ENCODE measurements at regions not wholly inside any gene's neighbourhood (a gene's known extent, or its start where the extent isn't known, plus 50 kb on each side); places are given as distances from the start of the nearest gene placed in this dataset.
"Not testable (repeated sequence)": the region's sequence is repeated elsewhere in the genome, so short reads cannot be mapped to it uniquely, and the experiment has no call there.

GRCh38 chr6:119453242-119454200 is 104.0 kb upstream of the MAN1A1 start:
- intact Hi-C loops (cut with DNase I), result loop anchor here in 1 of 2 donors (5.0 kb wide), 1 partner anchor 736 kb away; no protein-coding TSS in a partner anchor
- DNase-seq (ENCODE audit: low spot score), result no peak

DNA sequence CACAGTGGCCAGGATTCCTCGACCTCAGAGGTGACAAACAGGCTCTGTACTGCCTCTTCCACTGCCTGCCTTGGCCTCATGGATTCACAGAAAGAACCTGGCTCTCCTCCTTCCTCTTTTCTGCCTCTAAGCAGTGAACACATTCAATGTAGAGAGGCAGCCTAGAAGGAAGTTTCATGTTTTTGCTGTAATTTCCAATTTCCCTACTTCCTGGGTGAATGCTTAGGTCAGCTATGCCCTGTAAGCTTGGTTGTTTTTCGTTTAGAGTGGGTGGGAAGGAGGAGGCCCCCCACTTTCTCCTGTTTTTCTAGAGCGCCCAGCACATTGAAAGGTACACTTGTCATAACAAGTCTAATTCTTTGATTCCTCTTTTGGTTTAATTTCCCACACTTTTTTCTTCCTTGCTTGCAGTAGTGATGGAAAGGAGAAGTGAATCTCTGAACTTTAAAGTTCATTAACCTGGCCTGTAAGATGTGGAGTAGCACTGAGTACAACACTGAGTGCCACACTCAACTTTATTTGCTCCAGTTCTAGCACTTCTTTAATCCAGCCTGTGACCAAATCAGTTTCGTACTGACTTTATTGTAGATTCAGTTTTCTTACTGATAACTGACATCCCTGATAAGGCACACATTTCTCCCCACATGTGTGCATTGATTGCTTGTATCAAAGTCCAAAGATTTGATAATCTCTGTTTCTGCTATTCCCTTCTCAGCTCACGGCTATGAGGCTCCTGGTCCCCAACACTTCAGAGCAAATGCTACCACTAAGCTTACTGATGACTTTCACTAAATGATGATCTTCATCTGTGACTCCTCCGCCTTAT is 100.0 kb upstream of the MAN1A1 start:
- DNase-seq (ENCODE audit: low spot score), result no peak
- intact Hi-C loops (cut with DNase I), result loop anchor here in 1 of 2 donors (5.0 kb wide), 1 partner anchor 732 kb away; no protein-coding TSS in a partner anchor

- intact Hi-C loops (cut with DNase I), result no loop called here
- DNase-seq (ENCODE audit: low spot score), result no peak
These were observed 98.4 kb upstream of the MAN1A1 start for GRCh38 chr6:119447921-119448320.

DNA sequence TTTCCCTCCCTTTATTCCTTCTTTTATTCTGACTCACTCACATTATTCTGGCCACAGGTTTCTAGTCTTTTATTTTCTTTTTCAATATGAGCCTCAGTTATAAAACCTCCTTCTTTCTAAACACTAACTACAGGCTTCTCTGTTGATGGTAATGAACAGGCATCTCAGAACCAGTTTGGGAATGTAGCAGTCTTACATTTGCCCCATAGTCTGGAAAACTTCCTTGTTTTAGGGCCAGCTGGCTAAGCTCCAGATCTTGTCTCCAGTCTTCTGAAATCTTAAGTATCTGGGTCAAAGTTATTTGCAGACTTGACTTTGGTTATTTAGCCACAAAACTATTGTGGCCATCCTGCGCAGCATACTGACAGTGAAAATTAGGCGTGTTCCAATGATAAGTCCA is 97.0 kb upstream of the MAN1A1 start:
- intact Hi-C loops (cut with DNase I), result no loop called here
- no peak for DNase-seq (ENCODE audit: low spot score)

- intact Hi-C loops (cut with DNase I), result no loop called here
- no peak for DNase-seq (ENCODE audit: low spot score)
These were observed 96.6 kb upstream of the MAN1A1 start for GRCh38 chr6:119446115-119446554.

DNA sequence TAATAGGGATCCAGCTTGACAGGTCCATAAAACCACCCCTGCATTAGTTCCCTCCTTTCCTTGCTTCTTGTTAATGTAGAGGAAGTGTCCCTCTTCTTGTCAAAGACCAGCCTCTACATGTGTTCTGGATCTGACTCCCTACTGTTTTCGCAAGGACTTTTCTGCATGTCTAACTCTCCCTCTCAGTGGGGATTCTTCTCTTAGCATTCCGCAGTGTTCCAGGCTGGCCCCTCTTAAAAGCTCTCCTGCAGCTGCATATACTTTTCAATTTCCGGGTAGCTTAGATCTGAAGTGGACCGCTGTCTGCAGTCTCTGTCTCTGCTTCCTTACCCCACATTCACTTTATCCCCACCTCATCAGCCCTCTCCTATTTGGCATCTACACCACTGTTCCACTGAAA is 96.1 kb upstream of the MAN1A1 start:
- DNase-seq (ENCODE audit: low spot score), result no peak
- intact Hi-C loops (cut with DNase I), result no loop called here

DNA sequence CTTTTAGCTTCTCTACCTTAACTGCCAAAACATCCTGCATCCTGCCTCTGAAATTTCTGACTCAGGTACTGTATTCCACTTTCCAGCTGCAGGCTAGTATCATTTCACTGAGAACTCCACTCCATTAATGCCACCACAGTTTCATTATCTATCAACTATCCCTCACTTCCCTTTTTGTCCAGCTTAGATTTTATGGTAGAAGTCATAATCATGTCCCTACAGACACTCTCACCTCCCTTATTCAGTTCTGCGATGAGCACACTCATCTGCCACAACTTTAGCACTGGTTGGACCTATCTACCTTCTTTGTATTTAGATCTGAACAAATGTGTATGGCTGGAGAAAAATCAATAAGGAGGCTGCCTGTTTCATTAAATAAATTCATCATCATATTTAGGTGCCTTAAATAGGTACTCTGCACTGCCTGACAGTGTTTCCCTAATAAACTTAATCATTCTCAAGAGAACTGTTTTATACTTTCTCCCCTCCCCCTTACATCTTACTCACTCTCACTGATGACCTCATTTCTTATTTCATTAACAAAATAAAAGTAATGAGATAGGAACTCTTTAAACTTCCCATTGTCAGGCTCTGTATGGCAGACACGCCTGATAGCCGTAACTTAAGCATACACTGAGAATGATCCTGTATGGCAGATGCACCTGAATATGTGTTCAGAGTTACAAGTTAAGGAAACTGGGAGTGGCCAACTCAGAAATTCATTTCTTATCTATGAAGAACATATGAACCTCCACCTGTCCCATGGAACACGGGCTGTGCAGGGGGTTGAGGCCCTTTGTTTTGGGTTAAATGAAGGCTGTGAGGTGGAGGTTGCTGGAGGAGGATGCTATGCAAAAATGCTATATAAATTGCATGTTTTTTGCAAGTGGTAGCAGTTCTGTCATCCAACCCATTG is 95.3 kb upstream of the MAN1A1 start:
- DNase-seq (ENCODE audit: low spot score), result no peak
- intact Hi-C loops (cut with DNase I), result no loop called here

GRCh38 chr6:119443993-119444641 is 94.6 kb upstream of the MAN1A1 start:
- no peak for DNase-seq (ENCODE audit: low spot score)
- intact Hi-C loops (cut with DNase I), result no loop called here

DNA sequence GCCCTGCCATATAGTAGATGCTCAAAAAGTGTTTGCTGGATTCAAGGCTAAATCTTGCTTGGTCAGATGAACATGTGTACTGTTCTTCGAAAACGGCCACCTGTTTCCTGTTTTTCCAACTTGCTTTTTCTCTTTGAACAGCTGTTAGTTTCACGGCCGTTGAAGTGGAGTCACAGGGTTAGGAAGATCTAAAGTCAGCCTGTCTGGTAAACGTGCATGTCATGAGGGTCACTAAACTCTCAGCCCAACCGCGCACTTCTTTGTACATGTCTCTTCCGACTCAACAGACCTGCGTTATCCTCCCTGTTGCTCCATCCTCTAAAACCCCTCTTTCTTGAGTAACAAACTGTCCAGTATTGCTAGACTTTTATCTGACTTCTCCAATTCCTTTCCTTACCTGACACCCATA is 93.2 kb upstream of the MAN1A1 start:
- intact Hi-C loops (cut with DNase I), result no loop called here
- no peak for DNase-seq (ENCODE audit: low spot score)

DNA sequence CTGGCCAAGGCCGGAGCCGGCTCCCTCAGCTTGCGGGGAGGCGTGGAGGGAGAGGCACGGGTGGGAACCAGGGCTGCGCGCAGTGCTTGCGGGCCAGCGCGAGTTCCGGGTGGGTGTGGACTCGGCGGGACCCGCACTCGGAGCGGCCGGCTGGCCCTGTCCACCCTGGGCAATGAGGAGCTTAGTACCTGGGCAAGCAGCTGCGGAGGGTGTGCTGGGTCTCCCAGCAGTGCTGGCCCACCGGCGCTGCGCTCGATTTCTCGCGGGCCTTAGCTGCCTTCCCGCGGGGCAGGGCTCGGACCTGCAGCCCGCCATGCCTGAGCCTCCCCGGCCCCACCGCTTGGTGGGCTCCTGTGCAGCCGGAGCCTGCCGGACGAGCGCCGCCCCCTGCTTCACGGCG is 91.4 kb upstream of the MAN1A1 start:
- no peak for DNase-seq (ENCODE audit: low spot score)
- intact Hi-C loops (cut with DNase I), result no loop called here

DNA sequence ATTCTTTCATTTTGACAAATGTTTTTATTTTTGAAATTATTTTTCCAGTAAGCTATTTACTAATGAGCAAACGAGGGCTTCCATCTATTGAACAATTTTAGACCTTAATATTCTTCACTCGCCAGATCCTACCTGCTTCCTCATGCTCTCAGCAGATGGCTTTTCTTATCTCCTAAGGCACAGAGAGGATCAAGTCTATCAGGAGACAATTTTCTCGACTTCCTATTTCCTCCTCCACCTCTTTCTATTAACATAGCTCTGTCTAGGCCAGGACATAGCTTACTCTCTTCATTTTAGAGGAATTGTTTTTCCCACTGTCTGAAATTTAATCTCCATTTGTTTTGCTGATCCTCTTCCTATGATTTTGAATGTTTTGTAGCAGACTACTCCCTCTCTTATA is 87.0 kb upstream of the MAN1A1 start:
- intact Hi-C loops (cut with DNase I), result no loop called here
- DNase-seq (ENCODE audit: low spot score), result no peak

- no peak for DNase-seq (ENCODE audit: low spot score)
- intact Hi-C loops (cut with DNase I), result no loop called here
These were observed 82.2 kb upstream of the MAN1A1 start for GRCh38 chr6:119431799-119432198.

DNA sequence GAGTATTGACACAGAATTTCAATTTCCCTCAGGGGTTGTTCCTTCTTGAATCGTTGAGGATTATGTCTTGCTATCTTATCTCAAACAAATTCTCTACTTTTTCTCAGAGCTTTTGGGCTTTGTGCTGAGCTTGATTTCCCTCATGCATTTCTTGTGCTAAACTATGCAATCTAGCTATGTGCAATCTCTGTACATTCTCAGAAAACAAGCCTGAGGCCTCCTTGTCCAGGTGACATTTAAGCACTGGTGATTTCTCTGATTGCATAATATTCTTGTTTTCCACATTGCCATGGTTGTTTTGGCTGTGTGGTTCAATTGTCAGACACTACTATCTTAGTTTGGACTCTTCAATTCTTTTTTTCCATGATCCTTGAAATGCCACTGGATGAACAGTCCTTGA is 81.2 kb upstream of the MAN1A1 start:
- intact Hi-C loops (cut with DNase I), result no loop called here

GRCh38 chr6:119428633-119429032 is 79.1 kb upstream of the MAN1A1 start:
- intact Hi-C loops (cut with DNase I), result no loop called here
- no peak for DNase-seq (ENCODE audit: low spot score)

More for the DNA sequence above, 81.2 kb upstream of the MAN1A1 start:
- DNase-seq (ENCODE audit: low spot score), result no peak

DNA sequence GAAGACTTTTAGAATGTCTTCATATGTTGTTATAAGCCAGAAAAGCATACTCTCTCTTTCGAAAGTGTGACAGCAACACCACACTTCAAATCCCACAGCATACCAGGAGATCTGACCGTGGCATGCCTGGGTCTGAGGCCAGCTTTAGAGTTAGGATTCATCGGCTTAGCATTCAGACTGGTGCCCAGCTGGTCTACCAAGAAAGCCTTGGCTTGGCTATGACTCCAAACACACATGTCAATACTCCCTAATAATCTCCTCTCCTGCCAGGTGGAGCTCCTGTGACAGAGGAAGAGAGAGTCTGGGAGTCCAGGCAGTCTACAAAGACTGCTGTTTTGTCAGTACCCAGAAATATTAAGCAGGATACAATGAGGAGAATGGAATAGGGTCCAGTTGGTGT is 77.1 kb upstream of the MAN1A1 start:
- intact Hi-C loops (cut with DNase I), result no loop called here

DNA sequence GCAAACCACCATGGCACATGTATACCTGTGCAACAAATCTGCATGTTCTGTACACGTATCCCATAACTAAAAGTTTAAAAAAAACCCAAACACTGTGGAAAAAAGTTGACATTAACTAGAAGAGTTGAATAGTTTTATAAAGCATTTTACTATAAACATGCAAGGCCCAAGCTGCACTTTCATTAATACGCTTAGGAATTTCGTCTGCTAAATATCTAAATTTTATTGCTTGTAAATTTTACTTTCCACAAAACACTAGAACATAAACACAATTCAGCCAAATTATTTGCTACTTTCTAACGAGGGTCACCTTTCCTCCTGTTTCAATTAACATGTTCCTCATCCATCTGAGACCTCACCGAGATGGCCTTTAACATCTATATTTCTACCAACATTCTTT is 74.4 kb upstream of the MAN1A1 start:
- DNase-seq (ENCODE audit: low spot score), result no peak
- intact Hi-C loops (cut with DNase I), result no loop called here

More for the DNA sequence above, 77.1 kb upstream of the MAN1A1 start:
- no peak for DNase-seq (ENCODE audit: low spot score)

GRCh38 chr6:119418084-119418483 is 68.5 kb upstream of the MAN1A1 start:
- intact Hi-C loops (cut with DNase I), result loop anchor here in 1 of 2 donors (5.0 kb wide), 1 partner anchor 1726 kb away; no protein-coding TSS in a partner anchor
- not testable (repeated sequence) for DNase-seq (ENCODE audit: low spot score)

DNA sequence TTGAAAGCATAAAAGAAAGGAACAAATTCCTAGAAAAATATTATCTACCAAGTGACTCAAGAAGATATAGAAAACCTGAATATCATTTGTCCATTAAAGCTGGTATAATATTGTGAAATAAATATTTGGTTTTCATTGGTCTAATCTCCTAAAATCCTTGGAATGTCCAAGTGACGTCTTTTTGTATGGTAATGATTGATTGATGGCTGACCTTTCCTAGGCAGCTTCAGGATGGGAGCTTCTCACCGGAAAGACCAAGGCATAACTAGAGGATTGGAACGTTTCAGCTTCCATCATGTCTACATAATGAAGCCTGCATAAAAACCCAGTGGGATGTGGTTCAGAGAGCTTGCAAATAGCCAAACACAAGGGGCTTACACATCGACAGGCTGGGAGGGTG is 57.6 kb upstream of the MAN1A1 start:
- DNase-seq (ENCODE audit: low spot score), result no peak
- intact Hi-C loops (cut with DNase I), result no loop called here

DNA sequence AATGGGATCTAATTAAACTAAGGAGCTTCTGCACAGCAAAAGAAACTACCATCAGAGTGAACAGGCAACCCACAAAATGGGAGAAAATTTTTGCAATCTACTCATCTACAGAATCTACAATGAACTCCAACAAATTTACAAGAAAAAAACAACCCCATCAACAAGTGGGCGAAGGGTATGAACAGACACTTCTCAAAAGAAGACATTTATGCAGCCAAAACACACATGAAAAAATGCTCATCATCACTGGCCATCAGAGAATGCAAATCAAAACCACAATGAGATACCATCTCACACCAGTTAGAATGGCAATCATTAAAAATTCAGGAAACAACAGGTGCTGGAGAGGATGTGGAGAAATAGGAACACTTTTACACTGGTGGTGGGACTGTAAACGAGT is 55.6 kb upstream of the MAN1A1 start:
- intact Hi-C loops (cut with DNase I); DNase-seq (ENCODE audit: low spot score): not testable (repeated sequence)

All from posterior vena cava (tissue), 2 donors.